HG03025 (cell line): ENCODE measurements at regions not wholly inside any gene's neighbourhood (a gene's known extent, or its start where the extent isn't known, plus 50 kb on each side); places are given as distances from the start of the nearest gene placed in this dataset.
"Not testable (repeated sequence)": the region's sequence is repeated elsewhere in the genome, so short reads cannot be mapped to it uniquely, and the experiment has no call there.

ENCODE experiments used
- ATAC-seq: cut with Tn5 transposase; IDR thresholded peaks from one replicate; pipeline ENCODE4 v1.9.1; 2021; ENCODE audit warnings: mild to moderate bottlenecking, moderate library complexity; ENCODE audit not compliant: unreplicated experiment, low FRiP score

DNA sequence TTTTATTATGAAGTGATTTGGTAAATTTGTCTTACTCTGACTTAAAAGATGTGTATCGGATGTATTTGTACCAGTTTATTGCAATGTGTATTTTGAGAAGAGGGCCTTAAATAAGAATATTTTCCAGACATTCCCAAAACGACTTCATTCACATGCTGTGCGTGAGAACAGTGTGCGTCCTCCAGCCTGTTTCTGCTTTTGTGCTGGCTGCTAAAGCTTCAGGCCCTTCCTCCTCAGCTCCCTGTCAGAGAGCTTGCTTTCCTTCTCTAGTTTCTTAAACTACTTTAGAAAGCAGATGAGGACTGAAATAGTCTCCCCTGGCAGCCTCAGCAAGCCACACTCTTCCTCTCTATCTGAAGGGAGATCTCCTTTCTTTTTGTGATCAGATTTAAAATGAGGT lies 157.8 kb downstream of the SAMD5 start:
- ATAC-seq = no peak

- no peak for ATAC-seq
Observed at GRCh38 chr6:147667082-147667481, 158.6 kb downstream of the SAMD5 start.

DNA sequence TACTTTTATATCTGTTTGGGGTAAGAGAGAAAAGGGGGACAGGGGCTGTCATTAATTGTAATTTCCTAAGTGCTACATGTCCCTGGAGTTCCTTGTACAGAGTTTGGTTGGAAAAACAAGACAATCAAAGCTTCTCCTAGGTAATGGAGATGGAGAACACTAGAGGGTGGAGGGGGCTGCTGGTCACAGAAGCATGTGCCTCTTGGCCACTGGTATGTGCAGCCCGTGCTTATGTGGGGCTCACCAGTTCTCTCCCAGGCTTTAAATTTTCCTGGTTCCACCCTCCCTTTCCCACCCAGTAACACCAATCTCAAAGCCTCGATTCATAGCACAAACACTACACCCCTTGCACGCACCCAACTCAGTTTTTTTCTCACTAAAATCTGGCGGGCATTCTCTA lies 165.6 kb downstream of the SAMD5 start:
- no peak for ATAC-seq

GRCh38 chr6:147674794-147675193 lies 166.3 kb downstream of the SAMD5 start:
- no peak for ATAC-seq

DNA sequence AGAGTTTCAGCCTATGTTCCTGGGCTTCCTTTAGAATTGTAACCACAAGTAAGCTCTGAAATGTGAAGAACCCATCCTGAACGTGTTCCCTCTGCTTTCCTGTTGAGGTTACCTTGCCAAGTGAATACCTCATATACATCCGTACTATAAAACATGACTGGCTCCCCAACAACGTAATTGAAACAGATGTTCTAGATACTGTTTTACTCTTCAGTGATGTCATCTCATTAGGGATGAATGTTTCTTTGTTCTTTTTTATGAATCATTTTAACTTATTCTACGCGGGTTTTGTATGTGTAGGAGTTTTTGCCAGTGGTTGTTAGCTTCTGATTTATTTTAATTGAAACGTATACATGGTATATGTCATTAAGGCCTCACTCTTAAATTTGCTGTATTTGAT lies 166.8 kb downstream of the SAMD5 start:
- ATAC-seq = no peak

- no peak for ATAC-seq
Observed at GRCh38 chr6:147676495-147677199, 168.2 kb downstream of the SAMD5 start.

- ATAC-seq = no peak
Observed at GRCh38 chr6:147677647-147678046, 169.2 kb downstream of the SAMD5 start.

DNA sequence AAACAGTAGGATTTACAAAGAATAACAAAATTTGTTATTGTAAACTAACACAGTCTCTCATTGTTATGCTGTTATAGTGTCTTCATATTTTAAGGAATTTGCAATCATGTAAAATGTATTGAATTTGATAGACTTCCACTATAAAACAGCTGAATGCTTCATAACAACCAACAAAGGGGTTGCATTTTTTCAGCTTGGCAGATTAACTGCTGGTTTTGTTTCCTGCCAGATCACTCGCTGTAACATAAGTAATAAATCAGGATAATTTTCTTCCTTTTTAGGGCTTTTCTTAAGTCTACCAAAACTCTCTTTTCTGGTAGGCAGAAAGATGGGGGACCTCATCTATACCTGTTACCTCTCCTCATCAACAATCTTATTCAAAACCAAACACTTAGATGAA lies 169.8 kb downstream of the SAMD5 start:
- ATAC-seq = no peak

DNA sequence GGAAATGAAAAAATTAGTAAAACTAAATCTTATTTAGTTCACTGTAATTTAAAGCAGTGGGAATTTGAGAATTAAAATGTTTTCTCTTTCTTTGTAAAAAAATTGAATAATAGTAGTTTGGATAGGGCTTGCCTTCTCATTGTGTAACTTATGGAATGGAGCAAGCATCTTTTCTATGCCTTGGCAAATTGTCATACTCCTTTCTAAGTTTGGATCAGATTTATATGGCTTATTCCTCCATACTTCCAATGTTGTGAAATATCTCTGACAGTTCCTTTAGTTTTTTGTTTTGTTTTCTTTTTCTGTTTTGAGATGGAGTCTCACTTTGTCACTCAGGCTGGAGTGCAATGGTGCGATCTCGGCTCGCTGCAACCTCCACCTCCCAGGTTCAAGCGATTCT lies 176.4 kb downstream of the SAMD5 start:
- ATAC-seq = no peak

GRCh38 chr6:147689398-147689797 lies 180.9 kb downstream of the SAMD5 start:
- ATAC-seq = no peak

DNA sequence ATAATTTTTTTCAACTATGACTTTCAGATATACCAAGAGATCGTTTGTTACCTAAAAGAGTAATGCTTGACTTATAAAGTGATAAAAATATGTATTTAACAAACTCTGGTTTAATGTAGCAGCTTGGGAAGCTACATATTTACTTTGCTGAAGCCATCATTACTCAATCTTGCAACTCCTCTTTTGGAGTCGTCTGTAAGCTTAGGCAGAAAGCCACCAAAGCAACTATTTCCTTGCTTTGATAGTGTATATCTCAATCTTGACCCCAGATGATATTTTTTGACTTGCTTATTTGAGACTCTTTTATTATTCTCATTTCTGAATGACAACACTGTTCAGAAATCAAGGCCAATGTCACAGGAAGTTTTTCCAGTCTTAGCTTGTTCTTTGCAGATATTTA lies 183.0 kb downstream of the SAMD5 start:
- ATAC-seq = no peak

GRCh38 chr6:147693181-147693580 lies 184.7 kb downstream of the SAMD5 start:
- ATAC-seq = no peak

DNA sequence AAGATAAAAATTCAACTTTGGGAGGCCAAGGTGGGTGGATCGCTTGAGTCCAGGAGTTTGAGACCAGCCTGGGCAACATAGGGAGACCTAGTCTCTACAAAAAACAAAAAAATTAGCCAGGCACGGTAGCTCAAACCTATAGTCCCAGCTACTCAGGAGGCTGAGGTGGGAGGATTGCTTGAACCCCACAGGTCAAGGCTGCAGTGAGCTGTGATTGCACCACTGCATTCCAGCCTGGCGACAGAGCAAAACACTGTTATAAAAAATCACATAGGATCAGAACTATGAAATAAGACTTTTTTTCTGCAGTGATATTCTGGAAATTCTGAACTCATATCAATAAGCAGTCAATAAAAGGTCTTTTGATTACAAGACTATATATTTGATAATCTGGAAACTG lies 186.1 kb downstream of the SAMD5 start:
- ATAC-seq = not testable (repeated sequence)

GRCh38 chr6:147695819-147696218 lies 187.3 kb downstream of the SAMD5 start:
- ATAC-seq = no peak

GRCh38 chr6:147699140-147699539 lies 190.7 kb downstream of the SAMD5 start:
- no peak for ATAC-seq

- no peak for ATAC-seq
Observed at GRCh38 chr6:147699637-147700036, 191.1 kb downstream of the SAMD5 start.

- no peak for ATAC-seq
Observed at GRCh38 chr6:147700436-147701209, 192.1 kb downstream of the SAMD5 start.

GRCh38 chr6:147704691-147705090 lies 196.2 kb downstream of the SAMD5 start:
- no peak for ATAC-seq

- no peak for ATAC-seq
Observed at GRCh38 chr6:147707524-147707923, 199.0 kb downstream of the SAMD5 start.

- no peak for ATAC-seq
Observed at GRCh38 chr6:147708170-147708569, 199.7 kb downstream of the SAMD5 start.

DNA sequence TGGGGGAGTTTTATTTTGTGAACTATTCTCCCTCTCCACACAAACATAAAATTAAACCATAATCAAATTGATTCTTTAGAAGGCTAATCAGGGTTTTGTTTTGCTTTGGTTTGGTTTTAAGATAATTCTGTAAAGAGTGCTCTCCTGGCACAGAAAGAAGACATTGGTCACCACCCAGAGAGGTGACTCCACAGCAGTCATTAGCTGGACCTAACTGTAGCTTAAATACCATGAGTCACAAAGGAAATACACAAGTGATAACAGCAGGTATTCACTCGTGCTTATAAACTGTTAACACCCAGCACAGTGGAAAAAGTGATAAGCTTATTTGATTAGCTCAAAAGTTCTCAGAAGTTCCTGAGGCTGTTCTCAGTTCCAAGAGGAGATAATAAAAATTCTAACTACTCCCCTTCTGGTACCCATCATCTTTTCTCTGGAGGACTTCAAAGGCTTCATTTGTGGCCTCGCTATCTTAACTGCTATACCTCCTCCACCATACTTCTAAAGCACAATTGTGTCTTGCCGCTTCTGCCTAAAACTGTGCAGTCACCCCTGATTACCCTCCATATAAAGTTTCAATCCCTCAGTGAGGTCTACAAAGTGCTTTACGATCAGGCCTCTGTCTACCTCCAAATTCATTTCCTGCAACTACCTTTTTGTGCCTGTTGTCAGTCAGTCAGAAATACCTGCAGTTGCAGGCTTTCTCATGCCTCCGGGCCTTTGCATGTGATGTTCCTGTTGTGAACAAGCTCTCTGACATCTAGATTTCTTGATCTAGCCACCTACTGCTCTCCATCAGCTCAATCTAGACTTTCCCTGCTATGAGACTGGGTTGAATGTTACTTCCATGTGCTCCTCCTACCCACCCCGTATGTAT lies 201.1 kb downstream of the SAMD5 start:
- ATAC-seq = no peak
